Stimulated activated naive B cell treated with anti-CD40 and anti-IgM and Interleukin-4, amounts not matched to agents 10 μg/mL and 1 μg/mL and 100 μg/mL, for 72 hours (primary cell): ENCODE measurements at regions not wholly inside any gene's neighbourhood (a gene's known extent, or its start where the extent isn't known, plus 50 kb on each side); places are given as distances from the start of the nearest gene placed in this dataset.

Source experiments
- ATAC-seq, 2 donors: fragments of 150-1000 bp; cut with Tn5 transposase; replicated peaks; 2 replicates each; pipeline ENCODE4 v1.10.0; 2021; ENCODE audit warnings: moderate library complexity in 1 of 2
- DNase-seq: peaks from one replicate; pipeline ENCODE4 v3.0.0; 2021
- H3K27ac Mint-ChIP-seq: one replicate; pipeline ENCODE4 v1.8.0; 2022; ENCODE audit warnings: mild to moderate bottlenecking, mixed read lengths
- H3K27me3 Mint-ChIP-seq, 2 donors: one replicate each; pipeline ENCODE4 v1.8.0; 2022; ENCODE audit warnings: mixed read lengths in 2 of 2
- H3K36me3 Mint-ChIP-seq, 2 donors: one replicate each; pipeline ENCODE4 v1.8.0; 2022; ENCODE audit warnings: mixed read lengths in 2 of 2, mild to moderate bottlenecking in 1 of 2
- H3K4me1 Mint-ChIP-seq, 2 donors: one replicate each; pipeline ENCODE4 v1.8.0; 2022; ENCODE audit warnings: mixed read lengths in 2 of 2, mild to moderate bottlenecking in 1 of 2
- H3K4me3 Mint-ChIP-seq, 2 donors: one replicate each; pipeline ENCODE4 v1.8.0; 2022; ENCODE audit warnings: mild to moderate bottlenecking in 2 of 2, mixed read lengths in 2 of 2, moderate library complexity in 1 of 2
- H3K9me3 Mint-ChIP-seq, 2 donors: one replicate each; pipeline ENCODE4 v1.8.0; 2022; ENCODE audit warnings: mixed read lengths in 2 of 2, mild to moderate bottlenecking in 1 of 2

DNA sequence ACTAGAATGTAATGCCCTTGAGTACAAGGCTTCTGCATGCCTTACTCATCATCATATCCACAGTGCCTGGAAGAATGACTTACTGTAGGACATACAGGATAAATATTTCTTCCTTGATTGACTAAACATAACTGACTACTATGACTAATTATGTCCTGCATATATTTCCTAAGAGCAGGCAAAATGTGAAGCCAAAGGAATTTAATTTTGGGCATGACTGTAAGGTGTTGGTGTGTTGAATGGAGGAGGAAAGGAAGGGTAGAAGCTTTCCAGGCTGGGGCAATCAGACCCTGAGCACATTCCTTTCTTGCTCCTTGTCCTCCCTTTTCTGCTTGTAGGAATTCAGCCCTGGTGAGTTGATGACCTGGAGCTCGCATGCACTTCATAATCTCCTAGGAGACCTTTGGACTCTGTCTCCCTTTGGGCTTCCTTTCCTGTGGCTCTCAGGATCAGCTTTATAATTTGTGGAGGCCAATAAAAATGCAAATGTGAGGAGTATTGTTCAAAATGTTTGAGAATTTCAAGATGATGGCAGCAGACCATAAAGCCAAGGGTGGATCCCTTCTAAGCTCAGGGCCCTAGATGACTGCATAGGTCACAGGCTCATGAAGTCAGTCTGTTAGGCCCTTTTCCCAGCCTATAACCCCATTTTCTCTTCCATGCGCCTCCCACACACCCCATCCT is 174.0 kb downstream of the HMHB1 start:
- H3K4me1 Mint-ChIP-seq = no peaks in the 10 kb centered on the region
- no peak overlapping the region for H3K4me3 Mint-ChIP-seq
- H3K36me3 Mint-ChIP-seq = no peaks in the 10 kb centered on the region
- DNase-seq (no peak), ATAC-seq (no peak)
- no peak overlapping the region for H3K27ac Mint-ChIP-seq
- peaks cover 0 to 1% of the 10 kb centered on the region in 2 donors for H3K9me3 Mint-ChIP-seq
- peaks cover 14 to 15% of the 10 kb centered on the region in 2 donors for H3K27me3 Mint-ChIP-seq

DNA sequence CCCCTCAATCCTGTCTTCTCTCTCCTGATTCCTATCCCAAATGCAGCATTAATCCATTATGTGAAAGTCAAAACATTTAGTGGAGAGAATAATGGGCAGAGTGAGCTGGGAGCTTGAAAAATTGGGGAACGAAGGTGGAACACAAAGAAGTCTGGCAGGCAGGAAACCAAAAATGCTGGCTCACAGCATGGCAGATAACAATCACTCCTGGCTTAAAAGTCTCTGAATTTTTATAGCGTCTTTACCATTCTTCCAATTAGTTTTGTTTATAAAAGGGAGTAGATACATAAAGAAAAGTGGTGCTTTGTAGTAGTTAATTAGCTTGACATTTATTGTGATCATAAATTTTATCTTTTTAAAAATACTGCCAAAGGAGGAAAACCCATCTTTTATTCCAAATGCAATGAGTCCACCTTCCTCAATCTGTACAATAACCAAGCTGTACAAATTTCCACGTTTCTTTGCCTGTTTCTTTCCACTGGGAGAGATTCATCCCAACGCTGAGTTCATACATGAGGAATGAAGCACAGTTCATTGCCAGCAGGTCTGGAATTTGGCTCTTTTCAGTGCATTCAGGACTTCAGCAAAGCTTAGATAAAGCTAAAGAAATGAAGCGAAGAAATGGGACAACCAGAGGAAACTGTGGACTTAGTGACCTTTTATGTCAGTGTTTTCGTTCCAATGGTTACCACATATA is 174.7 kb downstream of the HMHB1 start:
- Mint-ChIP-seq H3K36me3 (no peaks in the 10 kb centered on the region), H3K27ac (no peak overlapping the region), H3K4me3 (no peak overlapping the region), H3K9me3 (peaks cover 0 to 1% of the 10 kb centered on the region in 2 donors), H3K4me1 (no peaks in the 10 kb centered on the region), H3K27me3 (peaks cover 12 to 14% of the 10 kb centered on the region in 2 donors)
- no peak for DNase-seq
- ATAC-seq = no peak

DNA sequence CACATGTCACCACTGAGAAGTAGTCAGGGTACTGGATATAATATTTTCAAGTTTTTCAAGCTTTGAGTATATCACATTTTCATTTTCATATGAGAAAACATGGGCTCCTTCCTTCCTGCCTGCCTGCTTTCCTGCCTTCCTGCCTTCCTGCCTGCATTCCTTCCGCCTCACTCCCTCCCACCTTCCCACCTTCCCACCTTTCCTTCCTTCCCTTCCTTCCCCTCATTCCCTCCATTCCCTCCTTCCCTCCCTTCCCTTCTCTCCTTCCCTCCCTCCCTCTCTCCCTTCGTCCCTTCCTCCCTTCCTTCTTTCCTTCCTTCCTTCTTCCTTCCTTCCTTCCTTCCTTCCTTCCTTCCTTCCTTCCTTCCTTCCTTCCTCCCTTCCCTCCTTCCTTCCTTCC is 175.3 kb downstream of the HMHB1 start:
- no peak for DNase-seq
- peaks cover 0 to 1% of the 10 kb centered on the region in 2 donors for H3K9me3 Mint-ChIP-seq
- H3K4me1 Mint-ChIP-seq = no peaks in the 10 kb centered on the region
- ATAC-seq = no peak
- H3K36me3 Mint-ChIP-seq = no peaks in the 10 kb centered on the region
- no peak overlapping the region for H3K27ac Mint-ChIP-seq
- H3K4me3 Mint-ChIP-seq = no peak overlapping the region
- peaks cover 12 to 14% of the 10 kb centered on the region in 2 donors for H3K27me3 Mint-ChIP-seq

DNA sequence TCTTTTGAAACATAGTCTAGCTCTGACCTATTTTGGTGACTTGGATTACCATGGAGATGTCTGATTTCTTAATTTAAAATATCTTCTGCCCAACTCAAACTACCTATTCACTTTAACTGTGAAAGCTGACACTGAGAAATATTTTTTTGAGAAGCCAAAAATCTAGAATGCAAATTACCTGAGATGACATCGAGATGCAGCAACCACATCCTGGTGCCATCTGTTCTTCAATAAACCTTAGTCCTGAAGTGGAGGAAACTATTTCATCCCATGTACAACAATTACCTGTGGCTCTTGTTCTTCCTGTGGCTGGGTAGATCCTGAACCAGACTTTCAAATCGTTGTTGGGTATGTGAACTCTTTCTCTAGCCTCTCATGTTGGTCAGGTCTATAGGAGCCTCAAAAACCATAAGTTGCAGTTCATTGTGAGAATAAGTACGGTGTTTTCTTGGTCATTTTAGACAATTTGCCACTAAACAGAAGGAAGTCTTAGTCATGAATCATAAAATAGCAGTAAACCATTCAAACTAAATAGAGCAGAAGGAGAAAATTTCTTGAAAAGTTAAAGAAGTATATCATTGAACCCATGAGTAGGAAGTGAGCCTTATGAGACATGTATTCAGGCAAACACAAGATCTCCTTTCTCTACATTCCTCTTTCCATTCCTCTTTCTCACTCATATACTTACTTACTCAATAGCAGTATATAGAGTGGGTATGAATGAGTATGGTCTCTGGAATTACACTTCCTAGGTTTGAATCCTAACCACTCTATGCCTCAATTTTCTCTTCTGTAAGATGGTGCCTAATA is 176.0 kb downstream of the HMHB1 start:
- DNase-seq (no peak), ATAC-seq (no peak)
- Mint-ChIP-seq H3K27me3 (peaks cover 12 to 14% of the 10 kb centered on the region in 2 donors), H3K4me3 (no peak overlapping the region), H3K4me1 (no peaks in the 10 kb centered on the region), H3K9me3 (peaks cover 0 to 1% of the 10 kb centered on the region in 2 donors), H3K36me3 (no peaks in the 10 kb centered on the region), H3K27ac (no peak overlapping the region)

DNA sequence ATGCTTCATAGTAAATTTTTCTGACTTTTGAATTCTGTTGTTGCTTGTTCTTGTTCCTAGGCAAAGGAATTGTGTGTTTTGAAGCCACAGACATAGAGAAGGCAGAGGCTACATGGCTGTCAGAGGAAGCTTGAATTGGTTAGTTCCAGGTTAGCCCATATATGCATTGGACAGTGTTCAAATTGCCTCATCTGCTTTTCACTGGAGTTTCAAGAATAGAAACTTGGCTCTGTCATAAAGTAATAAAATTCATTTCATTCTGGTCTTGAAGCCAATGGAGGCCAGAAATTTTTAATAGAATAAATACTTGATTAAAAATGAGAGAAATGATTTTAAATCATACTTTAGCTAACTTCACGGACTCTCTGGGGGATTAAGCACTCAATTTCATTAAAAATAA is 178.0 kb downstream of the YIPF5 start:
- H3K4me3 Mint-ChIP-seq = no peak overlapping the region
- no peak overlapping the region for H3K27ac Mint-ChIP-seq
- no peak for DNase-seq
- ATAC-seq = no peak
- H3K9me3 Mint-ChIP-seq = peaks cover 0 to under 1% of the 10 kb centered on the region in 2 donors
- H3K4me1 Mint-ChIP-seq = no peaks in the 10 kb centered on the region
- H3K36me3 Mint-ChIP-seq = no peaks in the 10 kb centered on the region
- H3K27me3 Mint-ChIP-seq = peaks cover 3 to 7% of the 10 kb centered on the region in 2 donors

DNA sequence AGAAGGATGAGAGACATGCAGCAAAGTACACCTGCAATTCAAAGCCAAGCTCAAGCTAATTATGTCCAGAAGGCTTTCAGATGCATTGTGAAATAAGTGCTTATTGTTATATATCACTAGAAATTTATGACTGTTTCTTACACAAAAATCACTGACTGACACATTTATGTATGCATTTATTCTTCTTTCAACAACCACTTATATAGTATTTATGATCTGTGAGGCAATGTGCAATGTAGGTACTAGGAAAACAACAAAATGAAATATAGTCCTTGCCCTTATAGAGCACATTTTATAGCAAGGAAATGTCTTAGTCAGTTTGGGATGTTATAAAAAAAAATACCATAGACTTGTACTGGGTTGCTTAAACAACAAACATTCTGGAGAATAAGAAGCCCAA is 167.6 kb downstream of the YIPF5 start:
- Mint-ChIP-seq H3K36me3 (no peaks in the 10 kb centered on the region), H3K27ac (no peak overlapping the region), H3K27me3 (peaks cover 0 to 6% of the 10 kb centered on the region in 2 donors), H3K9me3 (no peaks in the 10 kb centered on the region), H3K4me1 (no peaks in the 10 kb centered on the region), H3K4me3 (no peak overlapping the region)
- DNase-seq (no peak), ATAC-seq (no peak)

DNA sequence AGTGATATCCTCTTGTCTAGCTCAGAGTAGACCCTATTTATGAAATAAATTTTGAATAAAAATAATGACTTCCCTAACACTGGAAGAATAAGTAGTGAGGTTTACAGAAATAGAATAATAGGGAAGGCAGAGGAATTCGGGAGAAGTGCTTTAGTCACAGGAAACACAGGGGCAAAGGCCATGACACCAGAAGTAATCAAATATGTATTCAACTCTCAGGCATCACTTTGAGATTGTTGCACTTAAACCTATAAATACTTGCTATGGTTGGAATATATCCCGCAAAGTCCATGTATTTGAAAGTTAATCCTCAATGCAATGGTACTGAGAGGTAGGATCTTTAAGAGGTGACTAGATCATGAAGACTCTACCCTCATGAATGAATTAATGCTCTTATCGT is 166.8 kb downstream of the YIPF5 start:
- peaks cover 0 to 6% of the 10 kb centered on the region in 2 donors for H3K27me3 Mint-ChIP-seq
- H3K36me3 Mint-ChIP-seq = no peaks in the 10 kb centered on the region
- no peak overlapping the region for H3K27ac Mint-ChIP-seq
- H3K4me3 Mint-ChIP-seq = no peak overlapping the region
- no peak for DNase-seq
- ATAC-seq = no peak
- no peaks in the 10 kb centered on the region for H3K9me3 Mint-ChIP-seq
- H3K4me1 Mint-ChIP-seq = no peaks in the 10 kb centered on the region

DNA sequence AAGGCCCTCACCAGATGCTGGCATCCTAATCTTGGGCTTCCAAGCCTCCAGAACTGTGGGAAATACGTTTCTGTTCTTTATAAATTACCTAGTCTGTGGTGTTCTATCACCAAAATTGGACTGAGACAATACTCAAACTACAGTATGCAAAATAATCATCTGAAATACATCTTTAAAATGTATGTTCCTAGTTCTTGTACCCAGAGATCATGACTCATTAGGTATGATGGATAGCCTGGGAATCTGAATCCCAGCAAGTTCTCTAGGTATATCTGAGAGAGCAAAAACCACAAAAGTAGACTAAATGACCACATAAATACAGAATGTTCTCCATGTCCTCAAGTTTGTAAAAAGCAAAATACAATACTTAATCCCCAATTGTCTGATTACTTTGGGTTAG is 166.3 kb downstream of the YIPF5 start:
- DNase-seq (no peak), ATAC-seq (no peak)
- peaks cover 0 to 6% of the 10 kb centered on the region in 2 donors for H3K27me3 Mint-ChIP-seq
- H3K4me1 Mint-ChIP-seq = no peaks in the 10 kb centered on the region
- H3K4me3 Mint-ChIP-seq = no peak overlapping the region
- H3K27ac Mint-ChIP-seq = no peak overlapping the region
- no peaks in the 10 kb centered on the region for H3K9me3 Mint-ChIP-seq
- no peaks in the 10 kb centered on the region for H3K36me3 Mint-ChIP-seq

DNA sequence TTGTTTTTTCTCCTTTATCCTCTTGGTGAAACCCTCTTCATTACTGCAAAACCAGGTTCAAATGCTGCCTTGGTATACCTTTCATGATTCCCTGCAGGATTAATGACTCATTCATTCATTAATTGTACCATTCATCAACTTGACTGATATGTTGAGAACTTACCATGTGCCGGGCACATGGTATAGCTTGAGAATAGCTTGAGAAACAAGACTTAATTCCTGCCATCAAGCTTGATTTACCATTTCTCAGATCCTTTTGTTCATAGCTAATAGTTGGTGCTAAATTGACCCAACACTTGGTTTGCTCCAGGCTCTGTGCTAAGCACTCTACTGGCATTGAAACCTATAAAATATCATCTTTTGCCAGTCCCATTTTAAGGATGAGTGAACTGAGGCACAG is 165.7 kb downstream of the YIPF5 start:
- no peaks in the 10 kb centered on the region for H3K4me1 Mint-ChIP-seq
- H3K4me3 Mint-ChIP-seq = no peak overlapping the region
- no peaks in the 10 kb centered on the region for H3K9me3 Mint-ChIP-seq
- no peak overlapping the region for H3K27ac Mint-ChIP-seq
- ATAC-seq (no peak), DNase-seq (no peak)
- peaks cover 0 to 6% of the 10 kb centered on the region in 2 donors for H3K27me3 Mint-ChIP-seq
- no peaks in the 10 kb centered on the region for H3K36me3 Mint-ChIP-seq

DNA sequence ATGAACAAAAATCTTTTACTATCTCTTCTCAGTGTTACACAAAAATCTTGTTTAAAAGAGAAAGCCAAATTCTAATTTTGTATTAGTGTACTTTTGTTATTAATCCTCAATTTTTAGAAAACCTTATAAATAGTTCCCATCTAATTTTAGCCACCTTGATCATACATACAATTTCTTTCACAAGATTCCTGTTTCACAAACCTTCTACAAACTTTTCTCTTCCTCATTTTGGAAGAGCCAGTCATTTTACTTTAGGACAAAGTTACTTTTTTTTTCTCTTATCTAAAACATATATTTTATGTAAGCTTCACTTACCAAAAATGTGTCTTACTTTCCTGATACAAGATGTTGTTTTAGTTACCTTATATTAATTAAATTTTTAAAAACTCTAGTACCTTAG is 161.3 kb downstream of the YIPF5 start:
- H3K36me3 Mint-ChIP-seq = peaks cover 0 to 4% of the 10 kb centered on the region in 2 donors
- H3K9me3 Mint-ChIP-seq = peaks cover 5 to 11% of the 10 kb centered on the region in 2 donors
- H3K27me3 Mint-ChIP-seq = peaks cover 2 to 15% of the 10 kb centered on the region in 2 donors
- H3K4me3 Mint-ChIP-seq = no peak overlapping the region
- DNase-seq (no peak), ATAC-seq (no peak)
- H3K27ac Mint-ChIP-seq = no peak overlapping the region
- H3K4me1 Mint-ChIP-seq = no peaks in the 10 kb centered on the region

DNA sequence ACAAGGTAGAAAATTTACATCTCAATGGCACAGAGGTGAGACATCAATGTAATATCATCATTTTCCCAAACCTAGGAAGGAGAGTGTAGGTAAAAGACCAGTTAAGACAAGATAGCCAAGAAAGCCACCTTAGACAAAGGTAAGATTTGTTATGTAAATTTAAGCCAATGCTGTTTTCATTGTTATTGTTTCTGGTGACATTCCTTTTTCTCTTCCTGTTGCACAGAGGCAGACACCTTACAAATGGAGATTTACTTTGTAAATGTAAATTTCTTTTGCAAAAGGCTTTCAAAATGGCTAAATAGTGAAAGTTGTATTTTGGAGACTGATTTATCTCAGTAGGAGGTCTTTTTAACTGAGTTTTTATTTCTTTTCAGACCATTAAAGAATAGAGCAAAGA is 159.1 kb downstream of the YIPF5 start:
- Mint-ChIP-seq H3K4me1 (no peaks in the 10 kb centered on the region), H3K4me3 (no peak overlapping the region), H3K9me3 (peaks cover 6 to 11% of the 10 kb centered on the region in 2 donors), H3K27ac (no peak overlapping the region), H3K27me3 (peaks cover 13 to 15% of the 10 kb centered on the region in 2 donors), H3K36me3 (peaks cover 0 to 4% of the 10 kb centered on the region in 2 donors)
- DNase-seq (no peak), ATAC-seq (no peak)

DNA sequence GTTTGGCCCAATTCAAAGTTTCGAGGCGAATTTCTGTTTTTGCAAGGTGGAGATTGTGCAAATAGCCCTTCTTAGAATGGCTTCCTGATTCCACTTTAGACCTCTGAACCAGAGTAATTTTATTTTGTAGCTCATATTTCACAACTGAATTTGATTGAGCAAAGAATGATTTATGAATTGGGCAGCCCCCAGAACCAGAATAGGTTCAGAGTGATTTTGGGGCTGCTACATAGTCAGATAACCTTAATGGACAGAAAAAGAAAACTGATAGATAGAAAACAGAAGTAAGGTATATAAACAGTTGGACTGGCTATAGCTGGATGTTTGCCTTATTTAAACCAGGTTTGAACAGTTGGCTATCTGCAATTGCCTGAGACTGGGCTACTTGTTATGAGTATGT is 156.6 kb downstream of the YIPF5 start:
- no peak overlapping the region for H3K4me3 Mint-ChIP-seq
- no peaks in the 10 kb centered on the region for H3K4me1 Mint-ChIP-seq
- ATAC-seq (no peak), DNase-seq (no peak)
- no peak overlapping the region for H3K27ac Mint-ChIP-seq
- peaks cover 0 to 4% of the 10 kb centered on the region in 2 donors for H3K36me3 Mint-ChIP-seq
- peaks cover 6 to 11% of the 10 kb centered on the region in 2 donors for H3K9me3 Mint-ChIP-seq
- peaks cover 13 to 15% of the 10 kb centered on the region in 2 donors for H3K27me3 Mint-ChIP-seq

DNA sequence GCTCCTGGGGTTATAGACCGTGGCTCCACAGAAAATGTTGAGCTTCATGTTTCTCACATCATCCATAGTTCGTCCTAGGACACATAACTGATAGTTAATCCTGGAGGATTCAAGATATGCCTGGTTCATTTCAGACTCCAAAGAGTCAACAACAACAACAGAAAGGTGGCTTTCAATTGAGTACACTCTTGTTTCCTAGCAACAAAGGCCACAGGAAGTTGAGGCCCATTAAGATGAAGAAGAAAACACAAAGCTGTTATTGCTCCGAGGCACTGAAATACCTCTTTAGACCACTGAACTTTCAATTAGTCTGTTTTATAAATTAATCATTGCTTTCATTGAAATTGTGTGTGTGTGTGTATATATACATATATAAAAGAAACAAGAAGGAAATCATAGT is 154.5 kb downstream of the YIPF5 start:
- Mint-ChIP-seq H3K4me1 (no peaks in the 10 kb centered on the region), H3K27me3 (peaks cover 13 to 16% of the 10 kb centered on the region in 2 donors), H3K27ac (no peak overlapping the region), H3K4me3 (no peak overlapping the region), H3K36me3 (peaks cover 0 to 4% of the 10 kb centered on the region in 2 donors), H3K9me3 (peaks cover 10 to 18% of the 10 kb centered on the region in 2 donors)
- ATAC-seq (no peak), DNase-seq (no peak)

DNA sequence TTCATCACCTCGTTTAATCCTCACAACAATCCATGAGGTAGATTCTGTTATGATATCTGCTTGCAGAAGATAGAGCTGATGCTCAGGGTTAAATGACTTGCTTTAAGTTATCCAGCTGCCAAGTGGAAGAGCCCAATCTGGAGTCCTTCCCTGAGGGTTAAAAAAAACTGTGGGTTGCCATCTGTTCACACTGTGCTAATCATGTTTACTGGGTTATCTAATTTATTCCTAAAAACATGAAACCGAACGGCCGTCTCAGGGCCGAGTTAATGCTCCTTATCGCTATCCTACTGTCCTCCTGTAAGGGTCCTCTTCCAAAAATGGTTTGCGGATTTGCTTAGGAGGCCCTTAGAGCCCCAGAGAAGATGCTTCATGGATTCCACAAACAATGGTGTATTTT is 153.3 kb downstream of the YIPF5 start:
- peaks cover 0 to 4% of the 10 kb centered on the region in 2 donors for H3K36me3 Mint-ChIP-seq
- peaks cover 13 to 19% of the 10 kb centered on the region in 2 donors for H3K9me3 Mint-ChIP-seq
- ATAC-seq (no peak), DNase-seq (no peak)
- H3K27me3 Mint-ChIP-seq = peaks cover 13 to 14% of the 10 kb centered on the region in 2 donors
- H3K4me3 Mint-ChIP-seq = no peak overlapping the region
- H3K27ac Mint-ChIP-seq = no peak overlapping the region
- H3K4me1 Mint-ChIP-seq = no peaks in the 10 kb centered on the region
